ENCODE measurements at regions not wholly inside any gene's neighbourhood (a gene's known extent, or its start where the extent isn't known, plus 50 kb on each side); places are given as distances from the start of the nearest gene placed in this dataset.

- ChIA-PET CTCF (no interaction called here), POLR2A (no interaction called here)
- intact Hi-C loops (cut with micrococcal nuclease; ENCODE audit: unreplicated experiment) (no loop called here), in situ Hi-C loops (cut with HindIII; ENCODE audit: low pct_unique_long_range_greater_than_20kb, low sequenced_read_pairs) (no loop called here)
- DNase-seq (ENCODE audit: low read depth, low spot score): no peak
- Histone ChIP-seq H3K4me1 (ENCODE audit: control insufficient read depth, insufficient read depth, low read length) (no peaks in the 10 kb centered on the region), H3K27me3 (ENCODE audit: control insufficient read depth, insufficient read depth, low read length) (peaks cover 2% of the 10 kb centered on the region; the same call in 1 of the 2 replicates), H3K27ac (ENCODE audit: low read length) (no peak overlapping the region), H3K4me3 (ENCODE audit: low read depth in 2 of 2, low read length in 2 of 2) (no peak overlapping the region), H3K36me3 (ENCODE audit: control insufficient read depth, insufficient read depth, low read length) (no peaks in the 10 kb centered on the region; the same call in 1 of the 2 replicates), H3K9me3 (ENCODE audit: control insufficient read depth, insufficient read depth, low read depth, low read length) (no peaks in the 10 kb centered on the region)
- no peak for ATAC-seq
- no TSS peak for BruUV-seq (replicated peaks)
- TF ChIP-seq CTCF (IDR thresholded peaks at IDR 0.05) (no peak), SIN3A (IDR thresholded peaks at IDR 0.05; ENCODE audit: borderline replicate concordance, insufficient read depth, low read depth, low read length) (no peak), REST (IDR thresholded peaks at IDR 0.05; ENCODE audit: insufficient read depth in 1 of 2, low read depth in 2 of 2, low read length in 1 of 2) (no peak), POLR2AphosphoS5 (IDR thresholded peaks at IDR 0.05; ENCODE audit: low read depth, low read length) (no peak), TCF7L2 (IDR thresholded peaks at IDR 0.05; ENCODE audit: low read depth, low read length) (no peak)
These were observed 190.4 kb upstream of the BCL6 start for GRCh38 chr3:187935623-187936156.

- DNase-seq (ENCODE audit: low read depth, low spot score): no peak
- in situ Hi-C loops (cut with HindIII; ENCODE audit: low pct_unique_long_range_greater_than_20kb, low sequenced_read_pairs): no loop called here
- no peak overlapping the region for H3K27ac ChIP-seq (ENCODE audit: low read length)
- H3K9me3 ChIP-seq (ENCODE audit: control insufficient read depth, insufficient read depth, low read depth, low read length): no peaks in the 10 kb centered on the region
- no peak overlapping the region for H3K4me3 ChIP-seq (ENCODE audit: low read depth in 2 of 2, low read length in 2 of 2)
- no peak for TF ChIP-seq CTCF (IDR thresholded peaks at IDR 0.05)
- no peak for TF ChIP-seq POLR2AphosphoS5 (IDR thresholded peaks at IDR 0.05; ENCODE audit: low read depth, low read length)
- peaks cover 5% of the 10 kb centered on the region; the same call in 1 of the 2 replicates for H3K27me3 ChIP-seq (ENCODE audit: control insufficient read depth, insufficient read depth, low read length)
- no TSS peak for BruUV-seq (replicated peaks)
- POLR2A ChIA-PET: no interaction called here
- H3K36me3 ChIP-seq (ENCODE audit: control insufficient read depth, insufficient read depth, low read length): no peaks in the 10 kb centered on the region; the same call in 1 of the 2 replicates
- CTCF ChIA-PET: no interaction called here
- intact Hi-C loops (cut with micrococcal nuclease; ENCODE audit: unreplicated experiment): no loop called here
- ATAC-seq: no peak
- H3K4me1 ChIP-seq (ENCODE audit: control insufficient read depth, insufficient read depth, low read length): no peaks in the 10 kb centered on the region
These were observed 191.4 kb upstream of the BCL6 start for GRCh38 chr3:187936676-187937075.

All from Panc1 (cell line).